ENCODE measurements at regions not wholly inside any gene's neighbourhood (a gene's known extent, or its start where the extent isn't known, plus 50 kb on each side); places are given as distances from the start of the nearest gene placed in this dataset.

DNA sequence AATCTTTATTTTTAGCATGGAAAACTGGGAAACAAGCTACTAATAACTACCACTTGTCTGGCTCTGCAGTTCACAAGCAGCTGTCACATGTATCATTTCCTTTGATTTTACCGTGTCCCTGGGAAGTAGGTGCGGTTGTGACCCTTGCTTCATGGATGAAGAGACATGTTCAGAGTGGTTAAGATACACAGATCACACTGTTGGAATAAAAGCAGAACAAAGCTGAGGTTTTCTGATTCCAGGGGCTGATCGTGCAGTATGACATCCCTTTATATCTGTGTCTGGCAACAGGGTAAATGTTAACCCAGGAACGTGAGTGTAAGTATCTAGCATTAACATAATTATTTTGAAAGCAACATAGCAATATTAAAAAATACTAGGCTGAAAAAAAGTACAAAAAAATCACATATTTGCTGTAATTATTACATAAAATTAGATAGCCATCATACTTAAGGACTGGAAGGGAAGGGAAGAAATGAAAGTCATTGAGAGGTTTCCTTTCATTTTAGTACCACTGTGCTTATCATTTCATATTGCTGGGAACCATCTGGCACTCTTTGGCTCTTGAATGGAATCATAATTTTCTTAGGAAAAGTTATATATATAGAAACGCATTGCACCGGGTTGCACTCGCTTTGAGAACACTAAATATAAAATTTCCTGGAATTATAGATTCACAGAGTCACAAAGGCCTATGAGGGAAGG is 62.8 kb upstream of the PAXBP1 start:
- Histone ChIP-seq H3K4me3 (ENCODE audit: low read depth, low read length) (no peak overlapping the region), H3K9me3 (ENCODE audit: severe bottlenecking) (no peaks in the 10 kb centered on the region), H3K27ac (no peak overlapping the region), H3K36me3 (no peaks in the 10 kb centered on the region), H3K27me3 (ENCODE audit: insufficient read depth, low read depth, severe bottlenecking) (no peaks in the 10 kb centered on the region)
- no peak for DNase-seq
- TF ChIP-seq, protein P1, sequence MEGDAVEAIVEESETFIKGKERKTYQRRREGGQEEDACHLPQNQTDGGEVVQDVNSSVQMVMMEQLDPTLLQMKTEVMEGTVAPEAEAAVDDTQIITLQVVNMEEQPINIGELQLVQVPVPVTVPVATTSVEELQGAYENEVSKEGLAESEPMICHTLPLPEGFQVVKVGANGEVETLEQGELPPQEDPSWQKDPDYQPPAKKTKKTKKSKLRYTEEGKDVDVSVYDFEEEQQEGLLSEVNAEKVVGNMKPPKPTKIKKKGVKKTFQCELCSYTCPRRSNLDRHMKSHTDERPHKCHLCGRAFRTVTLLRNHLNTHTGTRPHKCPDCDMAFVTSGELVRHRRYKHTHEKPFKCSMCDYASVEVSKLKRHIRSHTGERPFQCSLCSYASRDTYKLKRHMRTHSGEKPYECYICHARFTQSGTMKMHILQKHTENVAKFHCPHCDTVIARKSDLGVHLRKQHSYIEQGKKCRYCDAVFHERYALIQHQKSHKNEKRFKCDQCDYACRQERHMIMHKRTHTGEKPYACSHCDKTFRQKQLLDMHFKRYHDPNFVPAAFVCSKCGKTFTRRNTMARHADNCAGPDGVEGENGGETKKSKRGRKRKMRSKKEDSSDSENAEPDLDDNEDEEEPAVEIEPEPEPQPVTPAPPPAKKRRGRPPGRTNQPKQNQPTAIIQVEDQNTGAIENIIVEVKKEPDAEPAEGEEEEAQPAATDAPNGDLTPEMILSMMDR (IDR thresholded peaks at IDR 0.05; ENCODE audit: low read depth, low read length), result no peak

DNA sequence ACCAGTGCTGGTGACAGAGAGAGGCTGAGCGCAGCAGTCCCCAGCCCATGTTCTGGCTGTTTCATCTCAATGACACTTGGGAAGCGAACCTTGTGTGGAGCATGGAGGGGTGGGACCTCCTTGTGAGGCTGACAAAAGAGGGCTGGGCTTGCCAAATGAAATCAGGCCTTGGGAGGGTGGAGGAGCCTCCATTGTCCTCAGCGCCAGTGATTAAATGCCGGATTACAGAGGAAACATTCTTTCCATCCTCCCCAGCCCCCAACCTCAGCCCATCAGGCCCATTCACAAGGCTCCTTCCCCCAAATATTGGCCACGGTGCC is 63.3 kb upstream of the PAXBP1 start:
- H3K9me3 ChIP-seq (ENCODE audit: severe bottlenecking), result no peaks in the 10 kb centered on the region
- no peak overlapping the region for H3K27ac ChIP-seq
- TF ChIP-seq, protein P1 (IDR thresholded peaks at IDR 0.05; ENCODE audit: low read depth, low read length), result no peak
- no peak overlapping the region for H3K4me3 ChIP-seq (ENCODE audit: low read depth, low read length)
- H3K36me3 ChIP-seq, result no peaks in the 10 kb centered on the region
- no peaks in the 10 kb centered on the region for H3K27me3 ChIP-seq (ENCODE audit: insufficient read depth, low read depth, severe bottlenecking)
- DNase-seq, result no peak

DNA sequence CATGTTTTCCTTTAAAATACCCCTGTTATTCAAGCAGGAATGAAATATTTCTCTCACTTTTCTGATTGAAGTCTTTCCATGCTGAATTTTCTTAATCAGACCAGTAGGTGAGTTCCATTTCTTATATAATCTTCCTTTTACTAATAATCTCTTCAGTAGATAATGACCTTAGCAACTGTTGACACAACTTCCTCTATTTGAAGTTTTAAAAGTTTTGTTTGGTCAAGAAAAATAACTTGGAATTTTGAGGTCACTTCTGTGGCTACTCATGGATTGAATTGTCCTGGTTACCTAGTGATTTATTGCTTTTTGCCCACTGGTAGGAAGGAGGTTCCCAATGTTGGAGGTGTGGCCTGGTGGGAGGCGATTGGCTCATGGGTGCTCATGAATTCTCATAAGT is 70.6 kb upstream of the PAXBP1 start:
- H3K4me3 ChIP-seq (ENCODE audit: low read depth, low read length), result no peak overlapping the region
- H3K27me3 ChIP-seq (ENCODE audit: insufficient read depth, low read depth, severe bottlenecking), result no peaks in the 10 kb centered on the region
- H3K27ac ChIP-seq, result no peak overlapping the region
- no peaks in the 10 kb centered on the region for H3K9me3 ChIP-seq (ENCODE audit: severe bottlenecking)
- DNase-seq, result no peak
- TF ChIP-seq, protein P1 (IDR thresholded peaks at IDR 0.05; ENCODE audit: low read depth, low read length), result no peak
- H3K36me3 ChIP-seq, result no peaks in the 10 kb centered on the region

DNA sequence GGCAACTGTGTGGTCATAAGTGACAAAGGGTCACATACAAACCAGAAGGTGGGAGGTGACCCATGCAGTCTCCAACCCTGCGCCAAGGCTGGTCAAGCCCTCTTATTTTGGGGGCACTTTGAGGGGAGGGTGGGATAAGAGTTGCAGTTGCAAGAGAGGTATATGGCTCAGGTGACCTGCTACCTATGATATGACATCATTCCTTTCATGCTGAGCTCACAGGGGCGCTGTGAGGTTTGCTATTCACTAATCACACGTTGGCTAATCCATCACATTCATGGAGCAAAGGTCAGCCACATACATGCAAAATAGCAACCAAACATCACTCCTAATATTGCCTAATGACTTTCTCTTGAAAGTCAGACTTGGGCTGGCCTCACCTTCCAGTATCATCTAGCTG is 72.0 kb upstream of the PAXBP1 start:
- no peak overlapping the region for H3K27ac ChIP-seq
- TF ChIP-seq, protein P1 (IDR thresholded peaks at IDR 0.05; ENCODE audit: low read depth, low read length), result no peak
- H3K36me3 ChIP-seq, result no peaks in the 10 kb centered on the region
- no peaks in the 10 kb centered on the region for H3K27me3 ChIP-seq (ENCODE audit: insufficient read depth, low read depth, severe bottlenecking)
- no peaks in the 10 kb centered on the region for H3K9me3 ChIP-seq (ENCODE audit: severe bottlenecking)
- no peak for DNase-seq
- H3K4me3 ChIP-seq (ENCODE audit: low read depth, low read length), result no peak overlapping the region

DNA sequence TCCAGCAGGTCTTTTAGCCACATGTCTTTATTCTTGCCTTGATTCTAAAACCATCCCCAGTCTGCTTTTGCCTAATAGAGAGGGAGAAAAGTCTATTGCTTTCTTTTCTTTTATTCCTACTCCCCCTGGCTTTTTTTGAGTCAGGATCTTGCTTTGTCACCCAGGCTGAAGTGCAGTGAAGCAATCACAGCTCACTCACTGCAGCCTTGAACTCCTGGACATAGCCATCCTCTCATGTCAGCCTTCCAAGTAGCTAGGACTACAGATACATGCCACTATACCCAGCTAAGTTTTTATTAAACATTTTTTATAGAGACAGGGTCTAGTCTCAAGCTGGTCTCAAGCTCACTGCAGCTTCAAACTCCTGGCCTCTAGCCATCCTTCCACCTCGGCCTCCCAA is 72.5 kb upstream of the PAXBP1 start:
- no peaks in the 10 kb centered on the region for H3K27me3 ChIP-seq (ENCODE audit: insufficient read depth, low read depth, severe bottlenecking)
- DNase-seq, result no peak
- H3K4me3 ChIP-seq (ENCODE audit: low read depth, low read length), result no peak overlapping the region
- H3K9me3 ChIP-seq (ENCODE audit: severe bottlenecking), result no peaks in the 10 kb centered on the region
- TF ChIP-seq, protein P1 (IDR thresholded peaks at IDR 0.05; ENCODE audit: low read depth, low read length), result no peak
- H3K27ac ChIP-seq, result no peak overlapping the region; the same call in 1 of the 2 replicates
- no peaks in the 10 kb centered on the region for H3K36me3 ChIP-seq
